GM04504 (cell line): ENCODE measurements at regions not wholly inside any gene's neighbourhood (a gene's known extent, or its start where the extent isn't known, plus 50 kb on each side); places are given as distances from the start of the nearest gene placed in this dataset.

ENCODE experiments used
- DNase-seq: peaks from one replicate; pipeline ENCODE4 v3.0.0-alpha.2; 2012; ENCODE audit warnings: low read depth

- DNase-seq, result no peak
Measured at GRCh38 chr4:52288212-52288855, 237.2 kb downstream of the SPATA18 start.

- DNase-seq, result no peak
Measured at GRCh38 chr4:52290466-52290865, 239.4 kb downstream of the SPATA18 start.

- DNase-seq, result no peak
Measured at GRCh38 chr4:52292245-52292644, 241.1 kb downstream of the SPATA18 start.

- no peak for DNase-seq
Measured at GRCh38 chr4:52296341-52296740, 245.2 kb downstream of the SPATA18 start.

- DNase-seq, result no peak
Measured at GRCh38 chr4:52298444-52298843, 247.3 kb downstream of the SPATA18 start.

GRCh38 chr4:52299120-52299519, 248.0 kb downstream of the SPATA18 start:
- no peak for DNase-seq

GRCh38 chr4:52311464-52312125, 260.5 kb downstream of the SPATA18 start:
- no peak for DNase-seq

GRCh38 chr4:52312722-52313121, 261.6 kb downstream of the SPATA18 start:
- DNase-seq, result no peak

- no peak for DNase-seq
Measured at GRCh38 chr4:52317361-52317879, 266.3 kb downstream of the SPATA18 start.

GRCh38 chr4:52317981-52318380, 266.9 kb downstream of the SPATA18 start:
- DNase-seq, result no peak

GRCh38 chr4:52329894-52330293, 278.8 kb downstream of the SPATA18 start:
- DNase-seq, result no peak

- no peak for DNase-seq
Measured at GRCh38 chr4:52343595-52343994, 292.5 kb downstream of the SPATA18 start.

GRCh38 chr4:52350926-52351325, 299.8 kb downstream of the SPATA18 start:
- no peak for DNase-seq

GRCh38 chr4:52358366-52358765, 300.7 kb downstream of the USP46 start:
- no peak for DNase-seq

GRCh38 chr4:52358883-52359321, 300.2 kb downstream of the USP46 start:
- DNase-seq, result no peak

- no peak for DNase-seq
Measured at GRCh38 chr4:52366191-52366590, 292.9 kb downstream of the USP46 start.

GRCh38 chr4:52366621-52367020, 292.5 kb downstream of the USP46 start:
- DNase-seq, result no peak

- DNase-seq, result no peak
Measured at GRCh38 chr4:52367282-52367830, 291.7 kb downstream of the USP46 start.

GRCh38 chr4:52368895-52369294, 290.2 kb downstream of the USP46 start:
- no peak for DNase-seq

- no peak for DNase-seq
Measured at GRCh38 chr4:52369649-52370048, 289.5 kb downstream of the USP46 start.

GRCh38 chr4:52370576-52370975, 288.5 kb downstream of the USP46 start:
- DNase-seq, result no peak

GRCh38 chr4:52371841-52372240, 287.3 kb downstream of the USP46 start:
- no peak for DNase-seq

- DNase-seq, result no peak
Measured at GRCh38 chr4:52372269-52372668, 286.8 kb downstream of the USP46 start.
